CD4-positive, alpha-beta memory T cell (primary cell): ENCODE measurements at regions not wholly inside any gene's neighbourhood (a gene's known extent, or its start where the extent isn't known, plus 50 kb on each side); places are given as distances from the start of the nearest gene placed in this dataset.
"Not testable (repeated sequence)": the region's sequence is repeated elsewhere in the genome, so short reads cannot be mapped to it uniquely, and the experiment has no call there.

ENCODE experiments used
- CTCF ChIA-PET: fragments of 350-600 bp; sonication (Branson Sonifier 250); formaldehyde crosslinking; loops from one replicate; lab custom pipeline; 2021; ENCODE audit warnings: inconsistent platforms; ENCODE audit not compliant: partially characterized antibody; lab: Charles Lee
- POLR2A ChIA-PET: fragments of 350-600 bp; sonication (Branson Sonifier 250); formaldehyde crosslinking; loops from one replicate; lab custom pipeline; 2021; ENCODE audit not compliant: partially characterized antibody; lab: Charles Lee
- DNase-seq, 5 donors: peaks; one replicate each; pipeline versions ENCODE4 v3.0.0 to v3.0.0-alpha.2; 2020 to 2022; ENCODE audit warnings: mixed read lengths in 1 of 5
- H3K27ac ChIP-seq: one replicate; pipeline ENCODE4 v1.7.0; 2013; ENCODE audit warnings: low read depth, low read length
- H3K27me3 ChIP-seq: 2 replicates; pipeline ENCODE4 v1.7.0; 2013; ENCODE audit warnings: mild to moderate bottlenecking, low read length, moderate library complexity; ENCODE audit not compliant: insufficient read depth
- H3K36me3 ChIP-seq: 2 replicates; pipeline ENCODE4 v1.7.0; 2013; ENCODE audit warnings: mild to moderate bottlenecking, low read length, moderate library complexity; ENCODE audit not compliant: insufficient read depth
- H3K4me1 ChIP-seq: 2 replicates; pipeline ENCODE4 v1.7.0; 2013; ENCODE audit warnings: mild to moderate bottlenecking, low read length, moderate library complexity; ENCODE audit not compliant: insufficient read depth
- H3K4me3 ChIP-seq, 2 donors: one replicate each; pipeline ENCODE4 v1.7.0; 2013; ENCODE audit warnings: low read length in 2 of 2, mild to moderate bottlenecking in 1 of 2
- H3K9me3 ChIP-seq, 2 donors: one replicate each; pipeline ENCODE4 v1.7.0; 2013; ENCODE audit warnings: low read length in 2 of 2, control low read depth in 1 of 2; ENCODE audit not compliant: control insufficient read depth in 1 of 2
- H3K27ac Mint-ChIP-seq, 7 donors: one replicate each; pipeline ENCODE4 v1.8.0; 2020 to 2021; ENCODE audit warnings: mixed read lengths in 7 of 7, mild to moderate bottlenecking in 6 of 7, inconsistent platforms in 3 of 7, moderate library complexity in 3 of 7
- H3K27me3 Mint-ChIP-seq, 2 donors: one replicate each; pipeline ENCODE4 v1.8.0; 2020 to 2021; ENCODE audit warnings: mixed read lengths in 2 of 2
- H3K36me3 Mint-ChIP-seq, 2 donors: one replicate each; pipeline ENCODE4 v1.8.0; 2020 to 2021; ENCODE audit warnings: mixed read lengths in 2 of 2, inconsistent platforms in 1 of 2, mild to moderate bottlenecking in 1 of 2
- H3K4me1 Mint-ChIP-seq, 4 donors: one replicate each; pipeline ENCODE4 v1.8.0; 2020 to 2021; ENCODE audit warnings: mixed read lengths in 4 of 4, mild to moderate bottlenecking in 1 of 4
- H3K4me3 Mint-ChIP-seq, 8 donors: one replicate each; pipeline ENCODE4 v1.8.0; 2020 to 2021; ENCODE audit warnings: mixed read lengths in 8 of 8, mild to moderate bottlenecking in 7 of 8, moderate library complexity in 6 of 8, inconsistent platforms in 3 of 8
- H3K9me3 Mint-ChIP-seq, 8 donors: one replicate each; pipeline ENCODE4 v1.8.0; 2020 to 2021; ENCODE audit warnings: mixed read lengths in 8 of 8, mild to moderate bottlenecking in 5 of 8, inconsistent platforms in 3 of 8, moderate library complexity in 1 of 8
- intact Hi-C: fragments of 100-400 bp; cut with micrococcal nuclease; formaldehyde crosslinking; loops from one replicate; pipeline ENCODE4 v1.15.1; 2023

GRCh38 chr9:79425840-79426239 is 145.9 kb upstream of the TLE4 start:
- DNase-seq = no peak
- intact Hi-C loops = no loop called here
- Histone ChIP-seq H3K9me3 (no peaks in the 10 kb centered on the region), H3K36me3 (no peaks in the 10 kb centered on the region), H3K27ac (no peak overlapping the region), H3K4me1 (no peaks in the 10 kb centered on the region), H3K27me3 (no peaks in the 10 kb centered on the region), H3K4me3 (no peak overlapping the region)
- ChIA-PET POLR2A (no interaction called here), CTCF (no interaction called here)
- peaks cover 6 to 42% (median 27%) of the 10 kb centered on the region in 8 donors for H3K9me3 Mint-ChIP-seq
- H3K4me3 Mint-ChIP-seq = peak overlapping the region in 1 of 8 donors; percentile 33
- H3K4me1 Mint-ChIP-seq = no peaks in the 10 kb centered on the region
- H3K27ac Mint-ChIP-seq = no peak overlapping the region
- H3K27me3 Mint-ChIP-seq = peaks cover 8 to 12% of the 10 kb centered on the region in 2 donors
- peaks cover 0 to 3% of the 10 kb centered on the region in 2 donors for H3K36me3 Mint-ChIP-seq

GRCh38 chr9:79428422-79428821 is 143.3 kb upstream of the TLE4 start:
- Mint-ChIP-seq H3K4me1 (no peaks in the 10 kb centered on the region), H3K4me3 (no peak overlapping the region), H3K9me3 (peaks cover 4 to 36% (median 22%) of the 10 kb centered on the region in 8 donors), H3K27ac (no peak overlapping the region), H3K36me3 (peaks cover 0 to 3% of the 10 kb centered on the region in 2 donors), H3K27me3 (peaks cover 5 to 10% of the 10 kb centered on the region in 2 donors)
- H3K36me3 ChIP-seq = no peaks in the 10 kb centered on the region
- CTCF ChIA-PET = no interaction called here
- H3K4me1 ChIP-seq = no peaks in the 10 kb centered on the region
- intact Hi-C loops = no loop called here
- H3K4me3 ChIP-seq = no peak overlapping the region
- DNase-seq = no peak
- POLR2A ChIA-PET = no interaction called here
- no peaks in the 10 kb centered on the region for H3K27me3 ChIP-seq
- H3K27ac ChIP-seq = no peak overlapping the region
- no peaks in the 10 kb centered on the region for H3K9me3 ChIP-seq

- Mint-ChIP-seq H3K4me3 (no peak overlapping the region), H3K9me3 (peaks cover 4 to 22% (median 13%) of the 10 kb centered on the region in 8 donors), H3K36me3 (peaks cover 0 to 3% of the 10 kb centered on the region in 2 donors), H3K4me1 (no peaks in the 10 kb centered on the region), H3K27ac (no peak overlapping the region), H3K27me3 (peaks cover 9 to 12% of the 10 kb centered on the region in 2 donors)
- POLR2A ChIA-PET = no interaction called here
- no peaks in the 10 kb centered on the region for H3K9me3 ChIP-seq
- DNase-seq = no peak
- no peak overlapping the region for H3K27ac ChIP-seq
- H3K27me3 ChIP-seq = no peaks in the 10 kb centered on the region
- CTCF ChIA-PET = no interaction called here
- intact Hi-C loops = no loop called here
- H3K4me1 ChIP-seq = no peaks in the 10 kb centered on the region
- no peaks in the 10 kb centered on the region for H3K36me3 ChIP-seq
- no peak overlapping the region for H3K4me3 ChIP-seq
Observed at GRCh38 chr9:79430619-79431018, 141.1 kb upstream of the TLE4 start.

- peaks cover under 1 to 17% (median 8%) of the 10 kb centered on the region in 8 donors for H3K9me3 Mint-ChIP-seq
- intact Hi-C loops = no loop called here
- no peaks in the 10 kb centered on the region for H3K9me3 ChIP-seq
- H3K36me3 ChIP-seq = no peaks in the 10 kb centered on the region
- H3K4me1 Mint-ChIP-seq = no peaks in the 10 kb centered on the region
- POLR2A ChIA-PET = no interaction called here
- H3K4me3 Mint-ChIP-seq = no peak overlapping the region
- no peaks in the 10 kb centered on the region for H3K27me3 ChIP-seq
- DNase-seq = no peak
- H3K4me1 ChIP-seq = no peaks in the 10 kb centered on the region
- peaks cover 9 to 16% of the 10 kb centered on the region in 2 donors for H3K27me3 Mint-ChIP-seq
- H3K36me3 Mint-ChIP-seq = no peaks in the 10 kb centered on the region
- no peak overlapping the region for H3K4me3 ChIP-seq
- H3K27ac ChIP-seq = no peak overlapping the region
- H3K27ac Mint-ChIP-seq = no peak overlapping the region
- CTCF ChIA-PET = no interaction called here
Observed at GRCh38 chr9:79431019-79431679, 140.6 kb upstream of the TLE4 start.

- Histone ChIP-seq H3K4me3 (no peak overlapping the region), H3K27ac (no peak overlapping the region), H3K27me3 (peaks cover 3% of the 10 kb centered on the region), H3K4me1 (no peaks in the 10 kb centered on the region), H3K36me3 (no peaks in the 10 kb centered on the region), H3K9me3 (no peaks in the 10 kb centered on the region)
- H3K27me3 Mint-ChIP-seq = peaks cover 13 to 17% of the 10 kb centered on the region in 2 donors
- no peak overlapping the region for H3K27ac Mint-ChIP-seq
- POLR2A ChIA-PET = no interaction called here
- intact Hi-C loops = no loop called here
- DNase-seq = no peak
- H3K9me3 Mint-ChIP-seq = peaks cover 0 to 6% (median 4%) of the 10 kb centered on the region in 8 donors
- H3K36me3 Mint-ChIP-seq = no peaks in the 10 kb centered on the region
- no peaks in the 10 kb centered on the region for H3K4me1 Mint-ChIP-seq
- H3K4me3 Mint-ChIP-seq = no peak overlapping the region
- CTCF ChIA-PET = no interaction called here
Observed at GRCh38 chr9:79432485-79432884, 139.3 kb upstream of the TLE4 start.

- no peak overlapping the region for H3K27ac Mint-ChIP-seq
- no peaks in the 10 kb centered on the region for H3K36me3 ChIP-seq
- H3K27me3 ChIP-seq = peaks cover 3% of the 10 kb centered on the region
- DNase-seq = no peak
- CTCF ChIA-PET = no interaction called here
- intact Hi-C loops = no loop called here
- POLR2A ChIA-PET = no interaction called here
- no peaks in the 10 kb centered on the region for H3K36me3 Mint-ChIP-seq
- H3K9me3 ChIP-seq = no peaks in the 10 kb centered on the region
- no peak overlapping the region for H3K4me3 ChIP-seq
- H3K27ac ChIP-seq = no peak overlapping the region
- H3K9me3 Mint-ChIP-seq = peaks cover 0 to 4% (median 1%) of the 10 kb centered on the region in 8 donors
- no peak overlapping the region for H3K4me3 Mint-ChIP-seq
- peaks cover 0 to 3% (median 0%) of the 10 kb centered on the region in 4 donors for H3K4me1 Mint-ChIP-seq
- H3K4me1 ChIP-seq = no peaks in the 10 kb centered on the region
- H3K27me3 Mint-ChIP-seq = peaks cover 14 to 22% of the 10 kb centered on the region in 2 donors
Observed at GRCh38 chr9:79433703-79434102, 138.1 kb upstream of the TLE4 start.

- peak overlapping the region in 4 of 8 donors; percentile 9 to 48 (median 13) for H3K4me3 Mint-ChIP-seq
- H3K36me3 Mint-ChIP-seq, H3K4me1 Mint-ChIP-seq, H3K9me3 ChIP-seq, CTCF ChIA-PET, intact Hi-C loops, H3K4me3 ChIP-seq, H3K27ac ChIP-seq, POLR2A ChIA-PET, H3K4me1 ChIP-seq, H3K36me3 ChIP-seq, H3K9me3 Mint-ChIP-seq, H3K27me3 ChIP-seq, H3K27ac Mint-ChIP-seq: not testable (repeated sequence)
- peaks cover 14 to 19% of the 10 kb centered on the region in 2 donors for H3K27me3 Mint-ChIP-seq
- DNase-seq = peak in 2 of 5 donors; percentile 4 to 14
Observed at GRCh38 chr9:79439221-79439620, 132.5 kb upstream of the TLE4 start.
